Ecto neural progenitor cell (in vitro differentiated cells): ENCODE measurements at regions not wholly inside any gene's neighbourhood (a gene's known extent, or its start where the extent isn't known, plus 50 kb on each side); places are given as distances from the start of the nearest gene placed in this dataset.

ENCODE experiments used
- DNase-seq: peaks from one replicate; pipeline ENCODE4 v3.0.0-alpha.2; 2018; ENCODE audit warnings: low spot score

DNA sequence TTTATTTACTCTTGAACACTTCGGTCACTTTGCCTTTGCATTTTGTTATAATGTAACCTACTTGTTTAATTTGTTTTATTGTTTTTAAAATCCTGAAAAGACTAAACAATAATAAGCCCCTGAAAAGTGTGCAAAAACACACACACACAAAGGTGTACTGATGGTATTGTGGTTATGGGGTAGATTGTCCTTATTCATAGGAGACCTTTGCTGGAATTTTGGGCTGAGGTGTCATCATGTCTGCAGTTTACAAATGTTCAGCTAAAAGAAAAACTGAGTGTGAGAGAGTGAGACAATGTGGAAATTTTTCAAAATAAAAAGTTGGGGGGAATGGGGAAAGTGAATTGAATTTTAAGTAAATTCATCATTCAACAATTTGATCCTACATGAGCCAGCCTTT is 174.9 kb downstream of the QDPR start:
- no peak for DNase-seq

DNA sequence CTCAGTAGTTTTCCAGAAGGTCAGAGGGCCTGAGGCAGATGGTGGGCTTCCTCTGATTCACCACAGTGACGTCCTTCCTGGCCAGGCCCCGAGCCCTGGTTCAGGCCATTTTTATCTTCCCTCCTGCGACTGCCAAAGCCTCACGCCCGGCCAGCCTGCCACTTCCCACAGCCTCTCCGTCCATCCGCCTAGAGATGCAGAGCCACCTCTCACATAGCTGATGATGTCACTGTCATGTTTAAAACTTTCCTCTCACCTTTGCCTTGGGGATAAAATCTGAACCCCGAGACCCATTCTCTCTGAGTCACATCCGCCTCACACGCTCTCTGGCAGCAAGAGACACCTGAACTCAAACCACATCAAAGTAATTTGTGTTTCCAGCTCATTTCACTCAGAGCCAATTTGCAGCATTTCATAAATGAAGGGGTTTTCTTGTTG is 175.3 kb downstream of the QDPR start:
- no peak for DNase-seq

DNA sequence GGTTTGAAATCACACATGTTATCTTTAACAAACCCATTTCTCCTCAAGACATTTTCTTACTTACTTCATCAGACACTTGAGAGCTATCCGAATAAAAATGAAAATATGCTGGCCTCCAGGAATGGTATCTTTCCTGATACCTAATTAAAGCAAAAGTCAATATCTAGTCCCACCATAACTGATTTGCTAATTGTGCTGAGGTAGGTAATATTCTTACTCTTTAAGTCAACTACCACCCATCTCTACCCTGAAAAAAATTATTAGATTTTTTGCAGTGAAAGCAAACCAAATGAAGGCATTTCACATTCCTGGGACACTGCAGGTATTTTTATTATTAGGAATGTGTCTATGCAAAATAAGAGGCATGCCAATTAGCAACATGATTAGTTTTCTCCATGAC is 175.8 kb downstream of the QDPR start:
- no peak for DNase-seq

DNA sequence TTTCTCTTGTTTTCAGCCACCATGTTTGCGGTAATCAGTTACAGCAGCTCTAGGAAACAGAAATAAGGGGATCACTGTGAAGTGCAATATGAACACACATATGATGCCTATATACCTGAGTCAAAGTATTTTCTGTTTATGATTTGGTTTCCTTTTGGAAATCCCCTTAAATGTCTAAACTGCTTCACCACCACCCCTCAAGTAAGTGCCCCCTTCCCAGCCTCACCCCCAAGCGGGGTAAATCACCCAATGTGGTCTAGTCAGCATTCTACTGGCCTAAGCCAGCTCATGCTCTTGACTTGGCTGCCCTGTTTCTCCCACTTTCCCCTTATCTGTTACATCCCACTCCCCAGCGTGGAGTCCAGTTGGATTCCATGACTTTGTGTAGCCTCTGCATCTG is 176.5 kb downstream of the QDPR start:
- DNase-seq: no peak

DNA sequence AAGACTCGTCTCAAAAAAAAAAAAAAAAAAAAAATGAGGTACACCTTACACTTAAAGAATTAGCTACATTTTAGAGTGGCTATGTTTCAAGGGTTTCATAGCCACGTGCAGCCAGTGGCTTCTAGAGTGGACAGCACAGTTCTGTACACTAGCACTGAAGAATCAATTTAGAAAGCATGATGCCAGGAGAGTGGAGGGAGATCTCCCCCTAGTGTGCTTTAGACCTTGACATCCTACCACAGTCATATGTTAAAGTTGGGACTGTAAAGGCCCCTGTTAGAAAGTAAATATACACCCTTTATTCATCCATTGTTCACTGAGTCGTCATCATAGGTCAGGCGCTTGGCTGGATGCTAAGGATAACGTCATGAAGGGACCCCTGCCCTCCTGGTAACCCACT is 179.4 kb downstream of the QDPR start:
- DNase-seq: no peak

DNA sequence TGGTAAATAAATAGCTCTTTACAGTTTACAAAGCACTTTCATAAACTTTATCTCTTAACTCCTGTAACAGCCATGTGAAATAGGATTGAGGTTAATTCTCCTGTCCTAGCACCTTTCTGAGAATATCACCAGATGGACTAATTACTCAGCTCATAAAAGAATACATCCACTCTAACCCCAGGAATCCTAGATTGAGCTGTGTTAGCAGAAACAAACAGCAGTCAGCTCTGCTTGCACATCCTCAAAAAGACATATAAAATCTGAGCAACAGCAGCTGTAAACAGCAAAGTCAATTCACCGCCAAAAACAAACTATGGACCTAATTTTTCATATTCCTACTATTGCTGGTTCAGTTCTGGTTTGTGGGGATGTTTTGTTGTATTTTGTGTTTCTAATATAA is 182.8 kb downstream of the QDPR start:
- DNase-seq: no peak

DNA sequence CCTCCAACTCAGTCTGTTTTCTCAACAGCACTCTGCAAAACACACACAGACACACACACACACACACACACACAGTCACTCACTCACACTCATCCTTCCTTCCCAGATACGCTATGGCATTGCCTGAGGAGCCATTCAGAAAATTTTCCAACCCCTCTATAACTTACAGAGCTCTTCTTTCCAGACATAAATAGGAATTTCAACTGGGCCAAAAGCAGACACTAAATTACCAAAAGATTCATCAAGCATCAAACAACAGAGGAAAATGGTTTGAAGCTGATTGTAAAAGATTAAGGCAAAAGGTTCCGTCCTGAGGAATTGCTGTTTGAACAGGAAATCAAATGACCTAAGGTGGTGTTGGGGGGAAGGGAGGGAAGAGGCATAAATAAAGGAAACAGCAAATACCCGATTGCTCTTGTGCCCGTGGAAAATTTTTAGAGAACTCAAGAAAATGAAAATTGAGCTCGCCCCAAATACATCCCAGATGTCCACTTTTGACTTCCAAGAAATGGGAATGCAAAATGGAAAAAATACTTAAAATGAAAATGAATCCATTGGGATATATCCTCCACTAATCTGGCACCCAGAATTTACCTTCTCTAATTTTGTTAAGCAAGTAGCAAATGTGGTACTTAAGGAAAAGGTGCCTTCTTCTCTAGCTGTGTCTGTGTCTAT is 183.6 kb downstream of the QDPR start:
- no peak for DNase-seq

DNA sequence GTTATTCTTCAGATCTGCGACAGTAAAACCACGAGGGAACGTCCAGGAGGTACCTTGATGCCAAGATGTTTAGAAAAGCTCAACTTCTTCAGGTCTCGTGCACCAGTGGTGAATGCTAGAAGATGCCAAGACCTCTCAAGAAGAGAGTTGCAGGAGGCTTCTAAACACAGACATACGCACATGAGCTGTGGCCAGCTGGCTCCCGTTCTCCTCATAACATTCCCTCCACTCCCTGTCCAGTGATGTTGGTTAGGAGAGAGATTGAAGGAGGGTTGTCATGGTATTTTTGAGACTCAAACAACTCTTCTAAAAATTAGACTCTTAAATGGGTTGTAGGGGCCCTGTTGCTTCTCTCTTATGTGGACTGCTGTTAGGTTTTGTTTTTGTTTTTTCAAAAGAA is 184.3 kb downstream of the QDPR start:
- no peak for DNase-seq

DNA sequence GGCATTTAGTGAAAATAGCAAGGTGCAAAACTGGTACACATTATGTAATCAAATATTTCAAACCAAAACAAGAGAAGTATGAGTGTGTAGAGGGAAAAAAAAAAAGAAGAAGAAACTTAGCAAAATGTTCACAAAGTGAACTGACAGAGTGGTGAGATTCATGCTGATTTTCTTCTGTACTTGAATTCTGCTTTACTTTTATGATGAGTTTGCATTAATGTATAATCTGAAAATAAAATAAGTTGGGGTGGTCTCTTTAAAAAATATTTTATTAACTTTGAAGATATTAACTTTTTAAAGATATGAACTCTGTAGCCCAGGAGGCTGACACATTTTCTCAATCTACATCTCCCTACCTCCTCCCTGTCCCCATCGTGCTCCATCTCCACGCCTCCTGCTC is 185.1 kb downstream of the QDPR start:
- no peak for DNase-seq

DNA sequence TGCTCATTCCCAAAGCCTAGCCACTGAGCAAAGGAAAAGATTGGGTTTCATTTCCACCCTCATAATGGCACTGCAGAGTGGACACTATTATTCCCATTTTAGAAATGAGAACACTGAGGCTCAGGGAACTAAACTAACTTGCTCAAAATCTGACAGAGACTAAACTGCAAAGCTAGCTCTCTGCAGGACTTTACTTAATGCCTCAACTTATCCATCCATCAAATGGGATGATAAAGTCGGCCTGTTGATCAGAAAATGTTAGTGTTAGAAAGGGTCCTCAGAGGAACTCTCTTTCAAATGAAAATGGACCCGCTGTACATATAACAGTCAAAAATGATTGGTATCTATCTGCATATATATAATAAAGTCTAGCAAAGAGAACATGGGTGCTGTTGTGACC is 186.8 kb downstream of the QDPR start:
- no peak for DNase-seq

DNA sequence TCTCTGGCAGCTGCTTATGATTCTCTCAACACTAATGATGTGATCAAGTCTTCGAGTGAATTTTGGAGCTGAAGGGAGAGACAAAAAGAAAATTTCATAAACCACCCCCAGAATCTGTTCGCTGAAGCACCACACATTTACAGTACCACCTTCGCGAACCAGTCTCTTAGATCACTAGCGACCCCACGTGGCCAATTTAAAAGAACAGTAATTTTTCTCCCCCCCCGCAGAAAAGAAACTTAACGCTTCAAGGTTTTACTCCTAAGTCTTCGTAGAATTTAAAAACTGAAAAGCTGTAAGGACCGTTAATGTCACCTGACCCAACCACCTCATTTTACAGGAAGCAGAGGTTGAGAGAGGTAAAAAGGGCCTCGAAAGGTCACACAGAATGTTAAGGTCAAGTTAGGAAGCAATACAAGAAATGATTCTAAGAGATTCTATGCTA is 187.5 kb downstream of the QDPR start:
- no peak for DNase-seq

DNA sequence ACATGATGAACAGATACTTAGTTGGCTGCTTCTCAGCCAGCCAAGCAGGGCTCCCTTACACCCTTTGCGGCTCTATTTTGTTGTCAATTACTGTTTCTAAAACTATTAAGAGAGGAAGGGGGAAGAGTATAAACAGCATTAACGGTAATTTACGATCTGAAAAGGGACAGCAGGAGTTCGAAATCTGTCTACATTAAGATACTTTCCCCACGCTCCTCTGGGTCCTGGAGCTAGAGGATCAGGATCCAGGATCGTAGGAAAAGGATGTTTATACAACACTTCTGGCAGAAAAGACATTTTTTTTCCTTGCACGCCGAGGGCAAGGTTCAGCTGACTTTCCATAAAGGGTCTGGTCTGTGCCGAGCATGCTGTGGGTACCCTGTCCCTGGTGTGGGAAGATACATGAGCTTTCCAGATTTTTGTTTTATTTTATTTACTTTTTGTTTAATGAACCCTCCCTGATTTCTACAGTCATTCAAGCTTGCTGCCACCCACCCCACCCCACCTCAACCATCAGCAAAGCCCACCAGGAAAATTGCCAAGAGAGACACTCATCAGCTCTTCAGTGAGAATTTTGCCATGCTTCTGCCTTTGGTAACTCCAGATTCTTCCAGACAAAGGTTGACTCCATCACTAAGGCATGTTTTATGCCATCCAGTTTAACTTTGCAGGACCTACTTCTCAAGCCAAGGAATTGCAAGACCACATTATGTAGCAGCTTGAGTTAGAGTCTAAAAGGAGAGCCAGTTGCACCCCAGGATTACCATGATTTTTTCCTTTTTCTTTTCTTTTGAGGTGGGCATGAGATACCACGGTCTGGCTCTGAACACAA is 188.1 kb downstream of the QDPR start:
- DNase-seq: no peak

DNA sequence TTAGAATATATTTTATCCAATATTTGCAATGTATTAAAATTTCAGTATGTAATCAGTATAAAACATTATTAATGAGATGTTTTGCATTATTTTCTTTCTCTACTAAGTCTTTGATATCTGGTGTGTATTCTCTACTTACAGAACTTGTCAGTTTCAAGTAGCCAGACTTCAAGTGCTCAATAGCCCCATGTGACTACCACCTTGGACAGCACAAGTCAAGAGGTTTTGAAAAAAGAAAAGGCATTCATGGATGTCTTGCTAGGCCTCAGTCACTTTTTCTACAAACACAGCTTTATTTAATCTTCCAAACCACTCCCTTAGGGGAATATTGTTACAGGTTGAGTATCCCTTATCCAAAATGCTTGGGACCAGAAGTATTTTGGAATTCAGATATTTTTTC is 189.4 kb downstream of the QDPR start:
- no peak for DNase-seq

DNA sequence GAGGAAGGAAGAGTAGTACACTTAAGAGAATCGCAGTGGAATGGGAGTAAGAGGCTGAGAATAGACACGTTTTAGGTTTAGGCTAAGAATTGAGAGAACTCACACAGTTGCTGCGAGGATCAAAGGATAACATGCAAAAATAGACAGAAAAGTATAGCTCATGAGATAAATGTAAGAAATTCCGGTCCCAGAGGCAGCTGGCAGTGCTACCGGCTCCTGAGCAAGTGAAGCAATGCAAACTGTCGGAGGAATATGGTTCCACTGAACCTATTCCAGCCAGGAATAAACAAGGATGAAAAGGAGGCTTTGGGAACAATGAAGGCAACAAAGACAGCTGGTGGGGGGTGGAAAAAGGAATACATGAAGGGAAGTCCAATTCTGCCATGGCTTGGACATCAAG is 191.8 kb downstream of the QDPR start:
- no peak for DNase-seq

DNA sequence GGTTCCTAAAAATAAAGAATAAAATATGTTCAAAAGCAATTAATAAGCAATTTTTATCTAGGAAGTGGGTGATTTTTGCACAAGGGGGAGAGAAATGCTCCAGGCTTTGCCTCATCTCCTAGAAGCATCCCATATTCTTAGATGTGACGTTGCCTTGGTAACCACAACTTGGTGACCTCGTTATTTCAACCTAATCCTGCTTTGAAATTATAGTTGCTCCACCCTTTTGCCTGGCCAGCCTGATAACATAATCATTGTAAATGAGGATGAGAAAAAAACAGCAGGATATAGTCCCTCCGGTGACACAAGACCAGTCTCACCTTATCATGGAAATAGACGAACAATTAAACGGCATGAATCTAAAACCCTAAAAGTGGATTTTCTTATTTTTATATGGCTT is 194.4 kb downstream of the QDPR start:
- DNase-seq: no peak

DNA sequence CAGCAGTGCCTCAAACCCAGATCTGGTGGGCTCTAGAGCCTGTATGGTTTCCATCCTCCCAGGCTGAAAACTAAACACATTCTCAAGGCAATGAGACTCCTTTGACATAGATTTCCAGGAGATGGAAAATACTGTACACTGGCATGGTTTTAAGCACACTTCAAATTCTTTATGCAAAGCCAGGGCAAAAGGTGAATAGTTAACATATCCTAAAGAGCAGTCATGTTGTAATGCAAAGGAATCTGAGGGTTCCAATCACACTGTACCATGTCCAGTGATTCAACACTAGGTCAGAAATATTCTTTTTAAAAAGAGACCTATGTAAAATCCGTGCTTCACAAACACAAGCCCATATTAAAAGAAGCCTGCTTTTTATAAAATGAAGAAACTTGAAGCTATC is 195.3 kb downstream of the QDPR start:
- no peak for DNase-seq

DNA sequence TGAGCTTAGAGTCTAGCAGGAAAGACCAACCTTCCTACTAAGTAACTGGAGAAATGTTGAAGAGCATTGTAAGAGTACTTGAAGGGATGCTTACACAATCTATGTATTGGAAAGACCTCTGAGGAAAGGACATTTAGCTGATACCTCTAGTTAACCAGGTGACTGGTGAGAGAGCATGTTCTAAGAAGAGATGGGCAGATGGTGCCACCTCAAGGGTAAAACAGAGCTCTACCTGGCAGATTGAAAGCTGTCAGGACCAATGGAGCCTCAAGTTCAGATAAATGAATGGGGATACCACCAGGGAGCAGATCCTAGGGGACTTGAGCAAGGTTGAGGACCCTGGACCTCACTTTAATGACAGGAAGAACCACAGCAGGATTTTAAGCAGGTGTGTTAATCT is 196.4 kb downstream of the QDPR start:
- no peak for DNase-seq

DNA sequence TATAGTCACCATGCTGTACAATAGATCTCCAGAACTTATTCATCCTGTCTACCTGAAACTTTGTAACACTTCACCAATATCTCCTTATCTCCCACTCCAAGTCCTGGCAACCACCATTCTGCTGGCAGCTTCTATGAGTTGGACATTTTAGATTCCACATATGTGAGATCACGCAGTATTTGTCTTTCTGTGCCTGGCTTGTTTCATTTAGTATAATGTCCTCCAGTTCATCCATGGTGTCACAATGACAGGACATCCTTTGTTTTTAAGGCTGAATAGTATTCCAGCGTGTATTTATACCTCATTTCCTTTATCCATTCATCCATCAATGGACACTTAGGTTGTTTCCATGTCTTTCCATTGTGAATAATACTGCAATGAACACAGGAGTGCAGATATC is 198.7 kb downstream of the QDPR start:
- no peak for DNase-seq

DNA sequence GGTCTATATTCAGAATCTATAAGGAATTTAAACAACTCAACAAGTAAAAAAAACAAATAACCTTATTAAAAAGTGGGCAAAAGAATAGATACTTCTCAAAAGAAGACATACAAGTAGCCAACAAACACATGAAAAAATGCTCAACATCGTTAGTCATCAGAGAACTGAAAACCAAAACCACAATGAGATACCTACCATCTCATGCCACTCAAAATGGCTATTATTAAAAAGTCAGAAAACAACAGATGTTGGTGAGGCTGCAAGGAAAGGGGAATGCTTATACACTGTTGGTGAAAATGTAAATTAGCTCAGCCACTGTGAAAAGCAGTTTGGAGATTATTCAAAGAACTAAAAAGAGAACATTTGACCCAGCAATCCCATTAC is 201.6 kb downstream of the QDPR start:
- no peak for DNase-seq

DNA sequence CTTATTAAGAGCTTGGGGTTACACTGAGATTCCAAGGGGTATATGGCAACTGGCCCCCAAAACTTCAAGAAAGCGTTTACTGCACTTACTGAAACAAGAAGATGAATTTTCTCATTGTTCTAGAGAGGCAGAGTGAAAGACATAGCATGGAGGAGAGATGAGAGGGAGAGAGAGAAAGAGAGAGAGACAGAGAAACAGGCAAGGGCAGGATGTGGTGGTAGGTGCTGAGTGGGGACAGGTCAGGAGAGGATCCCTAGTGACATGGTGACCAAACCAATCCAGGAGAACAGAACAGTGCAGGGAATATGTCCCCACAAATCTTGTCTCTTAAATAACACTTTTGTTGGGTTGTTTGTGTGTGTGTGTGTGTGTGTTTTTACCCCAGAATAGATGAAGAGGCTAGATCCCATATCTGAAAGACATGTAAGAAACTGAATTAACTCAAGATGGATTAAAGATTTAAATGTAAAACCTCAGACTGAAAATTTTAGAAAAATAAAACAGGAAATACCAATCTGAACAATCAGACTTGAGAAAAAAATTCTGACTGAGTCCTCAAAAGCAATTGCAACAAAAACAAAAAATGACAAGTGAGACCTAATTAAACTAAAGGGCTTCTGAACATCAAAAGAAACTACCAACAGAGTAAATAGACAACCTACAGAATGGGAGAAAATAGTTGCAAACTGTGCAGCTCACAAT is 202.2 kb downstream of the QDPR start:
- no peak for DNase-seq

DNA sequence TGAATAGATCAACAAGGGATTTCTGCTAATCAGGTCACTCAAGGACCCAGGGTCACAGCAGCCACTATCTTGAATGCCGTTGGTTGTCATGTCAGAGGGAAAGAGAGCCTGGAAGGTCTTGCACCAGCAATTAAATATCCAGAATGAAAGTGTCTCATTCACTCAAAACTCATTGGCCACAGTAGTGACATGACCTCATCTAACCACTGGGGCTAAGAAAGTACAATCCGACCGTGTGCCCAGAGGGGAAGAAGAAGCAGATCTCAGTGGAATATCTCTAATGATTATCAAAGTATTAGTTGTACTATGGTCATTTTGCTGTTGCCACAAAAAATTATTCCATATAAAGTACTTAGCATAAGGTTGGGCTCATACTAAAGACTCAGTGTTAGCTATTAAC is 210.0 kb downstream of the QDPR start:
- no peak for DNase-seq

DNA sequence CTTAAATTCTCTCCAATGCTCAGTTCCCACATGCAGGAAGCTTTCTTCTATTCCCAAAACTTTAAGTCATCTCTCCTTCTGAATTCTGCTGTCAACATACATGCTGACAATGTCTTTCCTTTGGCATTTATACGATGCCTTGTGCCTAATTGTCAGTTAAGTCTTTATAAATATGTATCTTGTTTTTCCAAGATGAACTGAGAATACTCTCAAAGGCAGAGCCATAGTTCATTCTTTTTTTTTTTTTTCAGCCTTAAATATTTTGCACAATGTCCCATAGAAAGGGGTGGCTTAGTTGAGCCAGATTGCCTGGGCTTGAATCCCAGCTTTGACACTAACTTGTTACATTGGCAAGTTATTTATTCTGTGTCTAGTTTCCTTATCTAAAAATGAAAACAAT is 210.6 kb downstream of the QDPR start:
- no peak for DNase-seq
